Keratinocyte (primary cell): ENCODE measurements at regions not wholly inside any gene's neighbourhood (a gene's known extent, or its start where the extent isn't known, plus 50 kb on each side); places are given as distances from the start of the nearest gene placed in this dataset.

Experiments
- EZH2 ChIP-seq: IDR thresholded peaks from one replicate; pipeline ENCODE4 v1.6.1; 2012; ENCODE audit warnings: inconsistent platforms, mild to moderate bottlenecking, low read length, moderate library complexity
- TF ChIP-seq, protein P1 (sequence below), 3 experiments: IDR thresholded peaks in 1 of 3; conservative IDR thresholded peaks in 1 of 3; optimal IDR thresholded peaks in 1 of 3; 2 replicates in 2 of 3; 3 replicates in 1 of 3; pipeline versions ENCODE3 to v1.5.1; 2011; ENCODE audit warnings: low read length in 3 of 3, mild to moderate bottlenecking in 3 of 3, moderate library complexity in 2 of 3, control low read depth in 1 of 3, inconsistent platforms in 1 of 3; ENCODE audit not compliant: insufficient read depth in 2 of 3; ENCODE audit errors: extremely low read depth in 1 of 3

DNA sequence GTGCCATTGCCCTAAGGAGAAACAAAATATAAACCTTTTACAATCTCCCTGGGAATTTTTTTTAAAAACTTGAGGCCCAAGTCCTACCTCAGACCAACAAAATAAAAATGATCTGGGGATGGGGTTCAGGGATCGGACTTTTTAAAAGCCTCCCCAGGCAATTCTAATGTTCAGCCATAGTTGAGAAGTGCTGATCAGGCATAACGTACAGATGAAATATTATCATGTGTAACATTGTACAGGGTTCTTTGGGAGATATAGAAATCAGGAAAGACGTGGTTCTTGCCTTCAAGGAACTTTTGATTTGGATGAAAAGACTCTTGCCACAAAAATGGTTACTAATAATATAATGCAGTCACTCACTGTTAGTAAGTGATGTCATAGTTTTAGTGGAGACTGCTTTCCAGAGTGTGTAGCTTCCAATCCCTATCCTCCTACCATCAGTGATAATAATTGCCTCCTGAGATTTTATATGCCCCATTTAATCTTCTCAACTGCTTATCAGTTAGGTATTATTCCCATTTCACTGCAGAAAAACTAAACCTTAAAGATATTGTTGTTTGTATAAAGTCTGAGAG, 135.6 kb downstream of the BRMS1L start:
- no peak for TF ChIP-seq EZH2
- TF ChIP-seq, protein P1, sequence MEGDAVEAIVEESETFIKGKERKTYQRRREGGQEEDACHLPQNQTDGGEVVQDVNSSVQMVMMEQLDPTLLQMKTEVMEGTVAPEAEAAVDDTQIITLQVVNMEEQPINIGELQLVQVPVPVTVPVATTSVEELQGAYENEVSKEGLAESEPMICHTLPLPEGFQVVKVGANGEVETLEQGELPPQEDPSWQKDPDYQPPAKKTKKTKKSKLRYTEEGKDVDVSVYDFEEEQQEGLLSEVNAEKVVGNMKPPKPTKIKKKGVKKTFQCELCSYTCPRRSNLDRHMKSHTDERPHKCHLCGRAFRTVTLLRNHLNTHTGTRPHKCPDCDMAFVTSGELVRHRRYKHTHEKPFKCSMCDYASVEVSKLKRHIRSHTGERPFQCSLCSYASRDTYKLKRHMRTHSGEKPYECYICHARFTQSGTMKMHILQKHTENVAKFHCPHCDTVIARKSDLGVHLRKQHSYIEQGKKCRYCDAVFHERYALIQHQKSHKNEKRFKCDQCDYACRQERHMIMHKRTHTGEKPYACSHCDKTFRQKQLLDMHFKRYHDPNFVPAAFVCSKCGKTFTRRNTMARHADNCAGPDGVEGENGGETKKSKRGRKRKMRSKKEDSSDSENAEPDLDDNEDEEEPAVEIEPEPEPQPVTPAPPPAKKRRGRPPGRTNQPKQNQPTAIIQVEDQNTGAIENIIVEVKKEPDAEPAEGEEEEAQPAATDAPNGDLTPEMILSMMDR (optimal IDR thresholded peaks at IDR 0.05 in 1 of 3, IDR thresholded peaks at IDR 0.05 in 1 of 3, conservative IDR thresholded peaks at IDR 0.05 in 1 of 3; ENCODE audit: extremely low read depth in 1 of 3, insufficient read depth in 2 of 3, low read length in 3 of 3): no peak
